HL-60 (cell line): ENCODE measurements at regions not wholly inside any gene's neighbourhood (a gene's known extent, or its start where the extent isn't known, plus 50 kb on each side); places are given as distances from the start of the nearest gene placed in this dataset.

ENCODE experiments used
- GABPA ChIP-seq: IDR thresholded peaks from 2 replicates; pipeline ENCODE4 v1.6.1; 2012; ENCODE audit warnings: low read depth
- POLR2AphosphoS5 ChIP-seq: IDR thresholded peaks from 2 replicates; pipeline ENCODE4 v1.6.1; 2012; ENCODE audit warnings: low read depth
- REST ChIP-seq: IDR thresholded peaks from 2 replicates; pipeline ENCODE4 v1.6.1; 2012; ENCODE audit warnings: low read depth; ENCODE audit not compliant: insufficient replicate concordance
- TF ChIP-seq, protein P1 (sequence below): IDR thresholded peaks from one replicate; pipeline ENCODE4 v1.5.1; 2011; ENCODE audit warnings: low read length, control low read depth, inconsistent platforms; ENCODE audit not compliant: insufficient read depth

DNA sequence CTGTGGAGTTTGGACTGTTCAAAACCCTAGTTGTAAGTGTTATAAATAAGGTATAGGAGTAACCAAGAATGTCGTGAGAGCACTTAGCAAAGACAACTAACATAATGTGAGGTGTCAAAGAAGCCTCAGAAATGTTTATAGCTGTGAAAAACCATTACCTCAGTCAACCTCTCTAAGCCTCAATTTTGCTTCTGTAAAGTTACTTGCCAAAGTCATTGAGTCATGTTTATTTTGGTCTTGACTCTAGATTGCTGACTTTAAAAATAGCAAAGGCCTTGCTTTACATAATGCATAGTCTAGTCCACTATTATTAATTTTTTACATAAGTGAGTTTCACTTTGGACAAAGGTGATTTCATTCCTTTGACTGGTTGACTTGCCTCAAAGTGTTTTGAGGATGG lies 257.6 kb upstream of the CXXC4 start:
- TF ChIP-seq, protein P1, sequence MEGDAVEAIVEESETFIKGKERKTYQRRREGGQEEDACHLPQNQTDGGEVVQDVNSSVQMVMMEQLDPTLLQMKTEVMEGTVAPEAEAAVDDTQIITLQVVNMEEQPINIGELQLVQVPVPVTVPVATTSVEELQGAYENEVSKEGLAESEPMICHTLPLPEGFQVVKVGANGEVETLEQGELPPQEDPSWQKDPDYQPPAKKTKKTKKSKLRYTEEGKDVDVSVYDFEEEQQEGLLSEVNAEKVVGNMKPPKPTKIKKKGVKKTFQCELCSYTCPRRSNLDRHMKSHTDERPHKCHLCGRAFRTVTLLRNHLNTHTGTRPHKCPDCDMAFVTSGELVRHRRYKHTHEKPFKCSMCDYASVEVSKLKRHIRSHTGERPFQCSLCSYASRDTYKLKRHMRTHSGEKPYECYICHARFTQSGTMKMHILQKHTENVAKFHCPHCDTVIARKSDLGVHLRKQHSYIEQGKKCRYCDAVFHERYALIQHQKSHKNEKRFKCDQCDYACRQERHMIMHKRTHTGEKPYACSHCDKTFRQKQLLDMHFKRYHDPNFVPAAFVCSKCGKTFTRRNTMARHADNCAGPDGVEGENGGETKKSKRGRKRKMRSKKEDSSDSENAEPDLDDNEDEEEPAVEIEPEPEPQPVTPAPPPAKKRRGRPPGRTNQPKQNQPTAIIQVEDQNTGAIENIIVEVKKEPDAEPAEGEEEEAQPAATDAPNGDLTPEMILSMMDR = no peak
- TF ChIP-seq POLR2AphosphoS5 = no peak
- TF ChIP-seq GABPA = no peak
- no peak for TF ChIP-seq REST
